PC-9 (cell line): ENCODE measurements at regions not wholly inside any gene's neighbourhood (a gene's known extent, or its start where the extent isn't known, plus 50 kb on each side); places are given as distances from the start of the nearest gene placed in this dataset.

ENCODE experiments used
- BruUV-seq: library from RNA; stranded (reverse); fragments of 400-500 nt; replicated peaks from 2 replicates; lab custom pipeline; 2021; lab: Mats Ljungman, UMichigan
- CTCF ChIA-PET: fragments of 300-600 bp; sonication (Branson Sonifier 250); formaldehyde crosslinking; loops from one replicate; lab custom pipeline; 2022; ENCODE audit warnings: antibody characterized with exemption; lab: Charles Lee
- POLR2A ChIA-PET: fragments of 300-600 bp; sonication (Branson Sonifier 250); formaldehyde crosslinking; loops from one replicate; lab custom pipeline; 2022; ENCODE audit warnings: antibody characterized with exemption; ENCODE audit not compliant: unreplicated experiment; lab: Charles Lee
- DNase-seq, 2 experiments: peaks; one replicate each; pipeline versions ENCODE4 v3.0.0 to v3.0.0-alpha.2; 2015 to 2022; ENCODE audit warnings: mixed read lengths in 1 of 2
- H2AFZ ChIP-seq: fragments of 200-600 bp; sonication (generic); 2 replicates; pipeline ENCODE4 v1.8.1; 2017; ENCODE audit warnings: antibody characterized with exemption
- H3F3A ChIP-seq: fragments of 200-600 bp; sonication (generic); 2 replicates; pipeline ENCODE4 v1.8.1; 2017; ENCODE audit warnings: antibody characterized with exemption, mild to moderate bottlenecking, low read depth; ENCODE audit not compliant: insufficient read depth
- H3K27ac ChIP-seq: fragments of 200-600 bp; sonication (generic); 2 replicates; pipeline ENCODE4 v1.6.1; 2016; ENCODE audit warnings: mixed run types
- H3K27me3 ChIP-seq: fragments of 200-600 bp; sonication (generic); 2 replicates; pipeline ENCODE4 v1.6.1; 2016; ENCODE audit warnings: low read depth, mixed run types; ENCODE audit not compliant: insufficient read depth
- H3K36me3 ChIP-seq: fragments of 200-600 bp; sonication (generic); 2 replicates; pipeline ENCODE4 v1.6.1; 2016; ENCODE audit warnings: low read depth, mixed run types
- H3K4me1 ChIP-seq: fragments of 200-600 bp; sonication (generic); replicated peaks from 2 replicates; pipeline ENCODE4 v1.6.1; 2016; ENCODE audit warnings: mixed run types; ENCODE audit not compliant: insufficient read depth
- H3K4me2 ChIP-seq: fragments of 200-600 bp; sonication (generic); 2 replicates; pipeline ENCODE4 v1.6.1; 2017; ENCODE audit warnings: mixed run types
- H3K4me3 ChIP-seq: fragments of 200-600 bp; sonication (generic); 2 replicates; pipeline ENCODE4 v1.6.1; 2016; ENCODE audit warnings: mixed run types
- H3K79me2 ChIP-seq: fragments of 200-600 bp; sonication (generic); 2 replicates; pipeline ENCODE4 v1.6.1; 2017; ENCODE audit warnings: low read depth, mixed run types
- H3K9me2 ChIP-seq: fragments of 200-600 bp; sonication (generic); 2 replicates; pipeline ENCODE4 v1.8.1; 2017; ENCODE audit warnings: mild to moderate bottlenecking; ENCODE audit not compliant: insufficient read depth
- H3K9me3 ChIP-seq: fragments of 200-600 bp; sonication (generic); 2 replicates; pipeline ENCODE4 v1.8.1; 2016; ENCODE audit warnings: low read depth; ENCODE audit not compliant: insufficient read depth
- H4K20me1 ChIP-seq: fragments of 200-600 bp; sonication (generic); 2 replicates; pipeline ENCODE4 v1.8.1; 2017; ENCODE audit not compliant: insufficient read depth
- EZH2 ChIP-seq: fragments of 200-600 bp; sonication (generic); IDR thresholded peaks from 2 replicates; pipeline ENCODE4 v1.8.0; 2017; ENCODE audit warnings: antibody characterized with exemption, low read depth
- intact Hi-C: fragments of 100-400 bp; cut with micrococcal nuclease; formaldehyde crosslinking; loops from one replicate; pipeline ENCODE4 v1.10.0; 2022; ENCODE audit not compliant: unreplicated experiment
- TF ChIP-seq, protein P1 (sequence below): fragments of 200-600 bp; sonication (generic); conservative IDR thresholded peaks from 2 replicates; pipeline ENCODE4 v1.6.1; 2017; ENCODE audit warnings: mixed run types, antibody characterized with exemption, mild to moderate bottlenecking, moderate library complexity

DNA sequence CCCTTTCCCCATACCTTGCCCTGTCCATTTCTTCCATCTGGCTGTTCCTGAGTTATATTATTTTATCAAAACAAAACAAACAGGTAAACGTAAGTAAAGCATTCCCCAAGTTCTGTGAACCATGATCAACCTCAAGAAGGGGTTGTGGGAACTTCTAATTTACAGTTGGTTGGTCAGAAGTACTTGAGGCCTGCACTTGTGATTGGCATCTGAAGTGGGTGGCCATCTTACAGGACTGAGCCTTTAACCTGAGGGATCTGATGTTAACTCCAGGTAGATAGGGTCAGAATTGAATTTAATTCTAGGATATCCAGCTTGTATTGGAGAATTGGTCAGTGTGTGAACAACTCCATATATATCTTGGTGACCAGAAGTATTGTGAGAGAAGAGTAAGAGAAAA is 77.0 kb downstream of the DIO2 start:
- CTCF ChIA-PET: no interaction called here
- Histone ChIP-seq H3K4me2 (no peak overlapping the region), H3K4me3 (no peak overlapping the region), H3K9me2 (no peaks in the 10 kb centered on the region; the same call in 1 of the 2 replicates), H3F3A (no peaks in the 10 kb centered on the region), H3K27me3 (no peaks in the 10 kb centered on the region), H2AFZ (no peak overlapping the region), H3K9me3 (peaks cover 9% of the 10 kb centered on the region; the same call in 1 of the 2 replicates), H3K79me2 (no peaks in the 10 kb centered on the region), H4K20me1 (no peaks in the 10 kb centered on the region), H3K36me3 (no peaks in the 10 kb centered on the region), H3K27ac (no peak overlapping the region), H3K4me1 (no peaks in the 10 kb centered on the region)
- no TSS peak for BruUV-seq
- no peak for DNase-seq
- POLR2A ChIA-PET: no interaction called here
- intact Hi-C loops: no loop called here
- no peak for TF ChIP-seq EZH2
- TF ChIP-seq, protein P1, sequence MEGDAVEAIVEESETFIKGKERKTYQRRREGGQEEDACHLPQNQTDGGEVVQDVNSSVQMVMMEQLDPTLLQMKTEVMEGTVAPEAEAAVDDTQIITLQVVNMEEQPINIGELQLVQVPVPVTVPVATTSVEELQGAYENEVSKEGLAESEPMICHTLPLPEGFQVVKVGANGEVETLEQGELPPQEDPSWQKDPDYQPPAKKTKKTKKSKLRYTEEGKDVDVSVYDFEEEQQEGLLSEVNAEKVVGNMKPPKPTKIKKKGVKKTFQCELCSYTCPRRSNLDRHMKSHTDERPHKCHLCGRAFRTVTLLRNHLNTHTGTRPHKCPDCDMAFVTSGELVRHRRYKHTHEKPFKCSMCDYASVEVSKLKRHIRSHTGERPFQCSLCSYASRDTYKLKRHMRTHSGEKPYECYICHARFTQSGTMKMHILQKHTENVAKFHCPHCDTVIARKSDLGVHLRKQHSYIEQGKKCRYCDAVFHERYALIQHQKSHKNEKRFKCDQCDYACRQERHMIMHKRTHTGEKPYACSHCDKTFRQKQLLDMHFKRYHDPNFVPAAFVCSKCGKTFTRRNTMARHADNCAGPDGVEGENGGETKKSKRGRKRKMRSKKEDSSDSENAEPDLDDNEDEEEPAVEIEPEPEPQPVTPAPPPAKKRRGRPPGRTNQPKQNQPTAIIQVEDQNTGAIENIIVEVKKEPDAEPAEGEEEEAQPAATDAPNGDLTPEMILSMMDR: no peak

DNA sequence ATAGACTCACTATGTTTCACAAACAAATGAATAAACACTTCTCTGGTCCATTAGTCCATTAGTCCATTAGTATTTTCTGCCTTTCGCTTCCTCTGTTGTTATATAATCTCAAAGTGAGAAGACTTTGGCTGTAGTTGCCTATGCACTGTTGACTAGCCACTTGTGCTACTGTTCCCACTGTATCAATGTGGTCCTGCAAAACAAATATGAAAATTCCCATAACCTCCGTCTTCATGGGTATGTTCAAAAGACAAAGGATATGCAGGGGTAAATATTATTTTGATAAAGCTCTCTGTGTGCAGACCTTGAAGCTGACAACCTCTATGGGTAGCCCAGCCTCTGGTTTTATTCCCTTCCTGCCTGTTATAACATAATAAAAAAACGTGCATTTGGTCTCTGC is 77.8 kb downstream of the DIO2 start:
- no peak for DNase-seq
- BruUV-seq: no TSS peak
- Histone ChIP-seq H3K27me3 (no peaks in the 10 kb centered on the region), H3K9me3 (peaks cover 9% of the 10 kb centered on the region; the same call in 1 of the 2 replicates), H4K20me1 (no peaks in the 10 kb centered on the region), H3F3A (no peaks in the 10 kb centered on the region), H3K4me1 (no peaks in the 10 kb centered on the region), H3K4me3 (no peak overlapping the region), H3K4me2 (no peak overlapping the region), H3K9me2 (no peaks in the 10 kb centered on the region; the same call in none of the 2 replicates), H3K79me2 (no peaks in the 10 kb centered on the region), H2AFZ (no peak overlapping the region), H3K36me3 (no peaks in the 10 kb centered on the region), H3K27ac (no peak overlapping the region)
- ChIA-PET CTCF (no interaction called here), POLR2A (no interaction called here)
- intact Hi-C loops: no loop called here
- TF ChIP-seq, protein P1: no peak
- no peak for TF ChIP-seq EZH2

- CTCF ChIA-PET: no interaction called here
- Histone ChIP-seq H3K27me3 (no peaks in the 10 kb centered on the region), H3K36me3 (no peaks in the 10 kb centered on the region), H3K4me3 (no peak overlapping the region), H3K27ac (no peak overlapping the region), H3K79me2 (no peaks in the 10 kb centered on the region), H3K9me2 (no peaks in the 10 kb centered on the region; the same call in none of the 2 replicates), H3K9me3 (no peaks in the 10 kb centered on the region), H3K4me1 (no peaks in the 10 kb centered on the region), H3K4me2 (no peak overlapping the region), H2AFZ (no peak overlapping the region), H3F3A (no peaks in the 10 kb centered on the region), H4K20me1 (no peaks in the 10 kb centered on the region)
- POLR2A ChIA-PET: no interaction called here
- DNase-seq: no peak
- TF ChIP-seq, protein P1: no peak
- TF ChIP-seq EZH2: no peak
- intact Hi-C loops: no loop called here
- no TSS peak for BruUV-seq
Observed at GRCh38 chr14:80127466-80127865, 83.8 kb downstream of the DIO2 start.
